ENCODE measurements at regions not wholly inside any gene's neighbourhood (a gene's known extent, or its start where the extent isn't known, plus 50 kb on each side); places are given as distances from the start of the nearest gene placed in this dataset.
"Not testable (repeated sequence)": the region's sequence is repeated elsewhere in the genome, so short reads cannot be mapped to it uniquely, and the experiment has no call there.

GRCh38 chr13:105847527-105848291 lies 687.8 kb downstream of the EFNB2 start:
- no peak for TF ChIP-seq CTCF (IDR thresholded peaks at IDR 0.05; ENCODE audit: control insufficient read depth, extremely low read depth, insufficient read depth)
- peak; percentile 95 for DNase-seq (ENCODE audit: low read depth)
- no peak overlapping the region for H3K4me3 ChIP-seq (ENCODE audit: low read depth, low read length)

GRCh38 chr13:105846923-105847322 lies 688.5 kb downstream of the EFNB2 start:
- TF ChIP-seq CTCF (IDR thresholded peaks at IDR 0.05; ENCODE audit: control insufficient read depth, extremely low read depth, insufficient read depth), result no peak
- DNase-seq (ENCODE audit: low read depth), result no peak
- H3K4me3 ChIP-seq (ENCODE audit: low read depth, low read length), result no peak overlapping the region

GRCh38 chr13:105841286-105841685 lies 694.2 kb downstream of the EFNB2 start:
- DNase-seq (ENCODE audit: low read depth), result no peak
- TF ChIP-seq CTCF (IDR thresholded peaks at IDR 0.05; ENCODE audit: control insufficient read depth, extremely low read depth, insufficient read depth), result no peak
- H3K4me3 ChIP-seq (ENCODE audit: low read depth, low read length), result no peak overlapping the region

- TF ChIP-seq CTCF (IDR thresholded peaks at IDR 0.05; ENCODE audit: control insufficient read depth, extremely low read depth, insufficient read depth), result no peak
- H3K4me3 ChIP-seq (ENCODE audit: low read depth, low read length), result no peak overlapping the region
- no peak for DNase-seq (ENCODE audit: low read depth)
Measured at GRCh38 chr13:105838231-105838630, 697.2 kb downstream of the EFNB2 start.

- DNase-seq (ENCODE audit: low read depth); H3K4me3 ChIP-seq (ENCODE audit: low read depth, low read length): not testable (repeated sequence)
Measured at GRCh38 chr13:105837295-105837694, 698.2 kb downstream of the EFNB2 start.

GRCh38 chr13:105830821-105831220 lies 704.6 kb downstream of the EFNB2 start:
- no peak for TF ChIP-seq CTCF (IDR thresholded peaks at IDR 0.05; ENCODE audit: control insufficient read depth, extremely low read depth, insufficient read depth)
- no peak overlapping the region for H3K4me3 ChIP-seq (ENCODE audit: low read depth, low read length)
- no peak for DNase-seq (ENCODE audit: low read depth)

- no peak for TF ChIP-seq CTCF (IDR thresholded peaks at IDR 0.05; ENCODE audit: control insufficient read depth, extremely low read depth, insufficient read depth)
- DNase-seq (ENCODE audit: low read depth), result no peak
- H3K4me3 ChIP-seq (ENCODE audit: low read depth, low read length), result no peak overlapping the region
Measured at GRCh38 chr13:105827111-105827809, 708.2 kb downstream of the EFNB2 start.

Measured in LNCaP clone FGC (cell line).